ENCODE measurements at regions not wholly inside any gene's neighbourhood (a gene's known extent, or its start where the extent isn't known, plus 50 kb on each side); places are given as distances from the start of the nearest gene placed in this dataset.
"Not testable (repeated sequence)": the region's sequence is repeated elsewhere in the genome, so short reads cannot be mapped to it uniquely, and the experiment has no call there.

- H3K36me3 Mint-ChIP-seq, H3K27me3 Mint-ChIP-seq, H3K9me3 Mint-ChIP-seq: not testable (repeated sequence)
- H3K4me3 Mint-ChIP-seq, result peak overlapping the region; percentile 86
- H3K4me1 Mint-ChIP-seq, result peaks cover 38% of the 10 kb centered on the region
- H3K27ac Mint-ChIP-seq, result peak overlapping the region; percentile 96
These were observed 119.7 kb downstream of the UNC93B1 start for GRCh38 chr11:67884073-67884757.

- H3K27ac Mint-ChIP-seq, H3K4me3 Mint-ChIP-seq, H3K27me3 Mint-ChIP-seq, H3K9me3 Mint-ChIP-seq, H3K36me3 Mint-ChIP-seq: not testable (repeated sequence)
- H3K4me1 Mint-ChIP-seq, result peaks cover 49% of the 10 kb centered on the region
These were observed 121.6 kb downstream of the UNC93B1 start for GRCh38 chr11:67882304-67882703.

GRCh38 chr11:67881836-67882235 lies 122.1 kb downstream of the UNC93B1 start:
- not testable (repeated sequence) for H3K27me3 Mint-ChIP-seq, H3K27ac Mint-ChIP-seq, H3K9me3 Mint-ChIP-seq, H3K4me3 Mint-ChIP-seq, H3K36me3 Mint-ChIP-seq
- H3K4me1 Mint-ChIP-seq, result peaks cover 46% of the 10 kb centered on the region

DNA sequence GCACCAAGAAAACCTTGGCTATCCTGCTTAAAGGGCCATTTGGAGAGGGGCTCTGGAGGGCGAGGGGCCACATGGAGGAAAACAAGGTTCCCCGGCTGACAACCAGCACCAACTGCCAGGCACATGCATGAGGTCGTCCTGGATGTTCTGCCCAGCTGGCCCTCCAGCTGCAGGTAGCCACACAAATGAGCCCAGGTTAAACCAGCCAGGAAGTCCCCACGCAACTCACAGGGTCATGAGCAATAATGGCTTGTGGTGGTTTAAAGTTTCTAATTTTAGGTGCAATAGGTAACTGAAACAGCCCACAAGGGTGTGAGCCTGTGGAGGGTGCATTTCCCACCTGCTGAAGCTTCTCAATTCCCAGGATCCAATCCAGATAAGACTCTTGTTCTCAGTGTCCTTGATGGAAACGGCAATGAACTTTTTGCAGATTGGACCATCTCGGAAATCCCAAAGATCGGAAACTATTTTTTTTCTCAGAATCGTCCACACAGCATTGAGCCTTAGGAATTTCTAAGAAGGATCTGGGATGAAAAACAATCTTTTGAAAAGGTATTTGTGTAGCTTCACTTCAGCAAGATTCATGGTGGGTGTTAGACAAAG lies 123.2 kb downstream of the UNC93B1 start:
- H3K27ac Mint-ChIP-seq, H3K4me3 Mint-ChIP-seq, H3K36me3 Mint-ChIP-seq, H3K9me3 Mint-ChIP-seq, H3K27me3 Mint-ChIP-seq: not testable (repeated sequence)
- peaks cover 38% of the 10 kb centered on the region for H3K4me1 Mint-ChIP-seq

DNA sequence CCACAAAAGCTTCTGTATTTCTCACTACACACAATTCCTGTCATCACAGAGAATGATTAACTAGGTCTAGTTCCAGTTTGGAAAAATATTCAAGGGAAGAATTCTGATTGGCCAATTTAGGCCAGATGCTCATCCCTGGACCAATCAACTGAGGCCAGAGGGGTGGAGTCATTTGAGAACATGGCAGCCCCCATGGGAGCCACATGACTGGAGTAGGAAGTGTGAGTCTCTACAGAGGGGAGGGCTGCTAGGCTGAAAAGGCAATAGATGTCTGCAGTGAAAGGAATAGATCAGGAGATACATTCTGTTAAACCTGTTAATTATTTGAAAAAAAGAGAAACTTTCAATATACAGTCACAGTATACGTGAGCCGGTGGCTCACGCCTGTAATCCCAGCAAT lies 125.2 kb downstream of the UNC93B1 start:
- H3K9me3 Mint-ChIP-seq, H3K4me3 Mint-ChIP-seq, H3K36me3 Mint-ChIP-seq, H3K27ac Mint-ChIP-seq, H3K27me3 Mint-ChIP-seq: not testable (repeated sequence)
- peaks cover 21% of the 10 kb centered on the region for H3K4me1 Mint-ChIP-seq

DNA sequence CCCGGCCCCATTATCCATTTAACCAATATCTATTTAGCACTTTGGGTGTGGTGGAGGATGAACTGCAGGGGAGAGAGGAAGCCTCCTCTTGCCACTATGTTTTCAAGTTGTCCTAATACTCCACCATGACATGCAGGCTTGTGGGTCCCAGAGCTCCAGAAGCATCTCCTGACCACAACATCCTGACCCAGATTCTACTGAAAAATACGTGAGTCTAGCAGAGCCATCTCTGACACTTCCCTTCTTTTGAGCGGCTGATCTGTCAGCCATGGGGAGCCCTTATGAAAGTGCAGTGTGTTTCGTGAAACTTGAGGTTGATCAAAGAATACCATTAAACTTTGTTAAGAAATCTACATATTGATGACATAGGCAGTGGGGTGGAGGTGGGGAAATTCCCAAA lies 126.6 kb downstream of the UNC93B1 start:
- not testable (repeated sequence) for H3K27me3 Mint-ChIP-seq, H3K9me3 Mint-ChIP-seq, H3K36me3 Mint-ChIP-seq
- Mint-ChIP-seq H3K4me3 (peak overlapping the region; percentile 39), H3K27ac (peak overlapping the region; percentile 30), H3K4me1 (peaks cover 13% of the 10 kb centered on the region)

- not testable (repeated sequence) for H3K4me1 Mint-ChIP-seq, H3K27ac Mint-ChIP-seq, H3K4me3 Mint-ChIP-seq, H3K9me3 Mint-ChIP-seq, H3K36me3 Mint-ChIP-seq, H3K27me3 Mint-ChIP-seq
These were observed 130.7 kb downstream of the UNC93B1 start for GRCh38 chr11:67873223-67873622.

DNA sequence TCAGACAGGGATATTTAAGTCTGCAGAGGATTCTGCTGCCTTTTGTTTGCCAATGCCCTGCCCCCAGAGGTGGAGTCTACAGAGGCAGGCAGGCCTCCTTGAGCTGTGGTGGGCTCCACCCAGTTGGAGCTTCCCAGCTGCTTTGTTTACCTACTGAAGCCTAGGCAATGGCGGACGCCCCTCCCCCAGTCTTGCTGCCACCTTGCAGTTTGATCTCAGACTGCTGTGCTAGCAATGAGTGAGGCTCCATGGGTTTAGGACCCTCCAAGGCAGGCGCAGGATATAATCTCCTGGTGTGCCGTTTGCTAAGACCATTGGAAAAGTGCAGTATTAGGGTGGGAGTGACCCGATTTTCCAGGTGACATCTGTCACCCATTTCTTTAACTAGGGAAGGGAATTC lies 132.7 kb downstream of the UNC93B1 start:
- H3K27me3 Mint-ChIP-seq, H3K27ac Mint-ChIP-seq, H3K9me3 Mint-ChIP-seq, H3K36me3 Mint-ChIP-seq, H3K4me1 Mint-ChIP-seq, H3K4me3 Mint-ChIP-seq: not testable (repeated sequence)

- H3K4me3 Mint-ChIP-seq, H3K9me3 Mint-ChIP-seq, H3K27ac Mint-ChIP-seq, H3K4me1 Mint-ChIP-seq, H3K27me3 Mint-ChIP-seq, H3K36me3 Mint-ChIP-seq: not testable (repeated sequence)
These were observed 141.0 kb downstream of the UNC93B1 start for GRCh38 chr11:67862896-67863295.

- H3K27ac Mint-ChIP-seq, H3K36me3 Mint-ChIP-seq, H3K4me1 Mint-ChIP-seq, H3K4me3 Mint-ChIP-seq, H3K27me3 Mint-ChIP-seq, H3K9me3 Mint-ChIP-seq: not testable (repeated sequence)
These were observed 144.3 kb downstream of the UNC93B1 start for GRCh38 chr11:67859513-67860161.

GRCh38 chr11:67850747-67851146 lies 153.2 kb downstream of the UNC93B1 start:
- H3K4me3 Mint-ChIP-seq, H3K27me3 Mint-ChIP-seq, H3K36me3 Mint-ChIP-seq, H3K4me1 Mint-ChIP-seq, H3K9me3 Mint-ChIP-seq, H3K27ac Mint-ChIP-seq: not testable (repeated sequence)

DNA sequence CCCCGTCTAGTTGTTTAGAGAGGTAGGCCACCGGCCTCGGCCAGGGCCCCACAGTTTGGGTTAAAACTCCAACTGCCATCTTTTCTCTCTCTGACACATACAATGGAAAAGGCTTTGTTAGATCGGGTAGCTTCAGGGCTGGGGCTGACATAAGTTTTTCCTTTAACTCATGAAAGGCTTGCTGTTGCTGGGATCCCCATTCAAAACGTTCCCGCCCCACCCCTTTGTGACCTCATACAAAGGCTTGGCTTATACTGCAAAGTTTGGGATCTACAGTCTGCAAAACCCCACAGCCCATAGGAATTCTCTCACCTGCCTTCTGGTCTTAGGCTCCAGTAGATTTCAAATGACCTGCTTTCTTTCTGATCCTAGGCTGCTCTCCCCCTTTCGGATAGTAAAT lies 154.1 kb downstream of the UNC93B1 start:
- not testable (repeated sequence) for H3K36me3 Mint-ChIP-seq

DNA sequence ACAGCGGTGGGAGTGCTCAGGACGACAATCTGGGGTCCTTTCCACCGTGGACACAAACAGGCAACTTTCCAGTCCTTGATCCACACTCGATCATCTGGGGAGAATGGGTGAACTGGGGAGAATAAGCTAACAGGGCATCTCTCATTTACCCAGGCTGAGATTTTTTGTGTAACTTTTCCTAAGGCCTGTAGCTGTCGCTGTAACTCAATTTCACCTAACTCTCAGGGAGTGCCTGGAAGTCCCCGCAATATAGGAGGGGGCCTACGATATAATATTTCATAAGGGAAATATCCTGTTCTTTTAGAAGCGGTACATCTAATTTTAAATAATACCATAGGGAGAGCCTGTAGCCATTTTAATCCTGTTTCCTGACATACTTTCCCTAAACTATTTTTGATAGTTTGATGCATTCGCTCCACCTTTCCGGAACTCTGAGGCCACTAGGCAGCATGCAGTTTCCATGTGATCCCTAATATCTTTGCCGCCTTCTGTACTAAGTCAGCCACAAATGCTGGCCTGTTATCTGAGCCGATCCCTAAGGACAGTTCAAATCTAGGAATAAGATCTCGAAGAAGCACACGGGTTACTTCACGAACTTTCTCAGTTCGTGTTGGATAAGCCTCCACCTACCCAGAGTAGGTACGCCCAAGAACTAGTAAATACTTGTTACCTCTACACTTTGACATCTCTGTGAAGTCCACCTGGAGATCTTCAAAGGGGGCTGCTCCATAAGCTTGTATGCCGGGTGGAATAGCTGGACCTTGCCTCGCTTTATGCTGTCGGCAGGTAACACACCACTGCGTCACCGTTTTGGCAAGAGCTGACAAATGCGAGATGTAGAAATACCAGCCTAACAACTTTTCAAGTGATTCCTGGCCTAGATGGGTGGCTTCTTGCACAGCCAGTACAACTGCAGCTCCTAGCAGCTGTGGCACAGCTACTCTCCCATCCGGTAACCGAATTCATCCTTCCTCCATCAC lies 155.7 kb downstream of the UNC93B1 start:
- H3K4me1 Mint-ChIP-seq, H3K36me3 Mint-ChIP-seq, H3K27ac Mint-ChIP-seq, H3K4me3 Mint-ChIP-seq, H3K27me3 Mint-ChIP-seq, H3K9me3 Mint-ChIP-seq: not testable (repeated sequence)

More for the DNA sequence above, 154.1 kb downstream of the UNC93B1 start:
- H3K9me3 Mint-ChIP-seq, H3K27me3 Mint-ChIP-seq, H3K4me3 Mint-ChIP-seq, H3K4me1 Mint-ChIP-seq, H3K27ac Mint-ChIP-seq: not testable (repeated sequence)

DNA sequence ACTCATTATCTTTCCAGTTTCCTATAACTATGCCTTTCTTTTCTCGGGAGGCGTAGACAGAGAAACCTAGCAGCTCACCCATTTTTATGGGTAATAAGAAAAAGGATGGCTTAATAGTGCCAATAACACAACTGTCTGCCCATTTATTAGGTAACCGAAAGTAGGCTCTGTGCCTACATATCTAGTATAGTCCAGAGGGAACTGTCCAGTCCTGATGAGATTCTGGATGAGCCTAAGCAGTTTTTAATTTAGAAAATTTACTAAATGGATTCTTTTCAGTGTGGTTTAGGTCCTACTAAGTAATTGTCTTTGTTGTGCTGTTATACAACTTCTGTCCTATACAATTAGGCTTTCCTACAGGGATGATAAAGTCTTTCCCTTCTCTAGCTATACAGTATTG lies 157.6 kb downstream of the UNC93B1 start:
- H3K4me1 Mint-ChIP-seq, H3K27me3 Mint-ChIP-seq, H3K9me3 Mint-ChIP-seq, H3K27ac Mint-ChIP-seq, H3K4me3 Mint-ChIP-seq, H3K36me3 Mint-ChIP-seq: not testable (repeated sequence)

GRCh38 chr11:67845296-67845695 lies 158.6 kb downstream of the UNC93B1 start:
- H3K27me3 Mint-ChIP-seq, H3K27ac Mint-ChIP-seq, H3K9me3 Mint-ChIP-seq, H3K4me3 Mint-ChIP-seq, H3K36me3 Mint-ChIP-seq, H3K4me1 Mint-ChIP-seq: not testable (repeated sequence)

DNA sequence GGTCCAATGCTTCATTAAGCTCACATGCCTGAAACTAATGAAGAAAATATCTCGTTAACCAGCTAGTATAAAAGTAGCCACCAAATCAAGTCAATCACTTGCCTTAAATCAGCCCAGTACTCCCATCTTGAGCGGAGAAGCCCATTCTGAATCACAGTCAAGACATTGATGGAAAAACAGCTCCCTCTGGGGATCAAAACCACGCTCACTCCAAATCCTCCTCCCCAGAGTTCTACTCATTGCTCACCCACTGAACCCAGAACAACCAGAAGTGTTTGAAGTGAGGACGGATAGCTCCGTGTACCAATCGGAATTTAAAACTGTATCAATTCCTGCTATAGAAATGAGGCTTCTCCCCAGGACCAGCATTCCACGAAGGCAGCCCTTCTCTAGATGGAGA lies 163.3 kb downstream of the UNC93B1 start:
- H3K27me3 Mint-ChIP-seq, H3K27ac Mint-ChIP-seq, H3K4me3 Mint-ChIP-seq, H3K9me3 Mint-ChIP-seq, H3K36me3 Mint-ChIP-seq, H3K4me1 Mint-ChIP-seq: not testable (repeated sequence)
